Right hindlimb (tissue), 1 donor: ENCODE measurements at regions not wholly inside any gene's neighbourhood (a gene's known extent, or its start where the extent isn't known, plus 50 kb on each side); places are given as distances from the start of the nearest gene placed in this dataset.

Source experiments
- DNase-seq: peaks from one replicate; pipeline ENCODE4 v3.0.0-alpha.2; 2018

DNA sequence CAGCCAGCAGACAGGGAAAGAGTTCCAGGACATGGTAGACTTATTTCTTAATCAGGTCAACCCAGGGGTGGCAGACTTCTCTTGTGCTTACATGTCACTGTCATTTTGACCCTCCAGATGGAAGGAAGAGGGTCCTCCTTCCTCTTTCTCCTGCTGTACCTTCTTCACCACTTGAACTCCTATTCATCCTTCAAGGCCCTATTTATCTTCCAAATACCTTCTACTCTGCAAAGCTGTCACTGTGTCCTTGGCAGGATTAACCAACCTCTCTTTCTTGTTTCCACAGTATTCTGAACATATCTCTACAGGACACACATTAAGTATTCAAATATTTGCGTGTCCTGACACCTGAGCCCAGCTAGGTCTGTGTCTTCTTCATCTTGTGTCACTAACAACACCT, 163.1 kb downstream of the DICER1 start:
- no peak for DNase-seq

- DNase-seq, result no peak
These were observed 165.3 kb downstream of the DICER1 start for GRCh38 chr14:94992046-94992445.

DNA sequence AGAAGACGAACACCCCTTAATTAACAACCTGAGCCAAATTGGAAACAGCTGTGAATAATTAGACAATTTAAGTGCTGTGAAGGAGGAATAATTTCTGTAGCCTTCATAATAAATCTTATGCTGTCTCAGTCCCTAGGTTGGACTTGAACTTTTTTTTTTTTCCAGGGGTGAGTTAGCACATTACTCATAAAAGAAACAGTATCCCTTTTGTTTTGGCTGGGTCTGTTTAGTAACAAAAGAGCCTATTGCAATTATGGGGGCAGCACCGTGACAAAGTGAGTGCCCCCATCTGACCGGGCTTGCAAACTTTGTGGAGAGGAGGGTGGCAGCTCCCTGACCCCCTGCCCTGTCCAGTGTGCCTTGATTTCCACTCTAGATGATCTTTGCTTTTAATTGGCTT, 167.4 kb downstream of the DICER1 start:
- no peak for DNase-seq

- DNase-seq, result no peak
These were observed 167.9 kb downstream of the DICER1 start for GRCh38 chr14:94989417-94989816.

- no peak for DNase-seq
These were observed 169.9 kb downstream of the DICER1 start for GRCh38 chr14:94987409-94987808.

DNA sequence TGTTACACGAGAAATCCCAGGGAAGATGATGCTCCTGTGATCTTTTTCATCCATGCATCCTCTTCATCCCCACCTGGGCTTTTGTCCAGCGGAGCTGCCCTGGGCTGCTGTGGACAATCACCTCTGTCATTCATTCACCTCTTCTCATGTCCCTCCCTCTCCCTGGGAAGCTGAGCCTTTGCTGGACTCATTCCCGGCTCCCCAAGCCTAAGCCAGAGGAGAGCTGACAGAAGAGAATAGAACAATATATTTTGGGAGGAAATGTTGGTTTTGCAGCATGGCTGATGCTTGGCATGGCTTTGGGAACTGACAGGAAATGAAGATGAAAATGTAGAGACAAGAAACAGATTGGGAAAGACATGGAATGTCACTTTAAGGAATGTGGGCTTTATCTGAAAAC, 177.4 kb downstream of the DICER1 start:
- no peak for DNase-seq

- DNase-seq, result no peak
These were observed 180.3 kb downstream of the DICER1 start for GRCh38 chr14:94977016-94977415.

DNA sequence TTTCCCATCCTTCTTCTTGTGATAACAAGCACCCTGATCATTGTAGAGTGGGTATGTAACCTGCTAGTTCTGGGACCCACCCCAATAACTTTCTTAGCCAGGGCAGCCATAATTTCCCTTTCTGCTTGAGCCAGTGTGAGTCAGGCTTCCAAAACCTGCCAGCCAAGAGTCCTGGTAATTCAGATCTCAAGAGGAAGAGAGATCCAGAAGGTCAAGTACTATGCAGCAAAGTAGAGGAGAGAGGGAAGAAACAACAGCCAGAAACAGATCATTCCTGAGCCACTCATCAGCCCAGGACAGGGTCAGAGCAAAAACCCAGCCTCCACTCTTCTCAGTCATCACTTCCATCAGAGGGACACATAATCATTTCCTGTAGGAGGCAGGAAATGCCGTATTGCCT, 182.0 kb downstream of the DICER1 start:
- no peak for DNase-seq

- no peak for DNase-seq
These were observed 182.4 kb downstream of the DICER1 start for GRCh38 chr14:94974893-94975292.

- no peak for DNase-seq
These were observed 182.9 kb downstream of the DICER1 start for GRCh38 chr14:94974422-94974821.

DNA sequence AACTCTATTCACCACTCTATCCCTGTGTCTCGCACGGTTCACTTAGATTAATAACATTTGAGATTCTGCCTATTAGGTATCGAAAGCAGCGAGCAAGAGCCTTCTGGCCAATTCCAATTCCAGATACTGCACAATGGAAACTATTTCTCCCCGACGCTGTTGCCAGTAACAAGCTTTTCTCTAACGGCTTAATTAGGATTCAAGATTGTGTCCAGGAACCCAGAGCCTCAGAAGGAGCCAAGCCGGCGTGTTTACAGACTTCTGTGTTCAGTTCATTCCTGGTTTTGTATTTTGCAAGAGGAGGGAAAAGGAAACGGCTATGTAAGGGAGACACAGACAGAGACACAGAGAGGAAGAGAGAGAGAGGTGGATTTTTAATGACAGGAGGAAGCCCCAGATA, 185.6 kb downstream of the DICER1 start:
- DNase-seq, result peak; percentile 88

DNA sequence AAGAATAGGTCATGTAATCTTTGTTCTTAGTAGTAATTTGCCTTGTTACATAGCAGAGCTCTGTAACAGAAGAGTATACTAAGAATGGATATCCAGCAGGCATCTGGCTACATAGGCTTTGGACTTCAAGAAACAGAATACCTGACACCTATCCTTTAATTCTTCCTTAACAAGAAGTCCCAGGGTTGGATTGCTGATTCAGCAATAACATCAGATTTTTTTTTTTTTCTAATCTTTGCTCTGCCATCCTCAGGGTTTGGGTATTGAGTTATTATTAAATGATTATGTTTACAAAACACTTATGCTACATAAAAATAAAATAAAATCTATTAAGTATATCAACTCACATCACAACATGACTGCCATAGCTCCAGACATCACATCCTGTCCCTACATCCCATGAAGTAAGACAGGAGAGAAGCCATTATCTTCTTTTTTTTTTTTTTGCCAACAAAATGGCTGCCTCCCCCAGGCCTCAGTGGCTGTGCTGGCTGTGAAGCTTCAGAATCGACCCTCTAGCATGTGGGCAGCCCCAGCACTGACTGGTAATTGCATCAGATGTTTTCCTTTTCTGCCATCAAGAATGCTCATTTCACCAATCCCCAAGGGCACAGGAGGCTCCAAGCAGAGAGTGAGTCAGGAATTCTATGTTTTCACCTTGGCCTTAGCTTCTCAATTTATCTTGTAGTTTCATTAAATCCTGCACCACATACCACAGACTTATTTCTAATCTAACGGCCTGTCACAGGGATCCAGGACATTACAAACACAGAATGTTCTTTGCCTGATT, 186.2 kb downstream of the DICER1 start:
- DNase-seq, result peak; percentile 65

- no peak for DNase-seq
These were observed 187.6 kb downstream of the DICER1 start for GRCh38 chr14:94969766-94970165.

- no peak for DNase-seq
These were observed 190.5 kb downstream of the DICER1 start for GRCh38 chr14:94966868-94967267.

DNA sequence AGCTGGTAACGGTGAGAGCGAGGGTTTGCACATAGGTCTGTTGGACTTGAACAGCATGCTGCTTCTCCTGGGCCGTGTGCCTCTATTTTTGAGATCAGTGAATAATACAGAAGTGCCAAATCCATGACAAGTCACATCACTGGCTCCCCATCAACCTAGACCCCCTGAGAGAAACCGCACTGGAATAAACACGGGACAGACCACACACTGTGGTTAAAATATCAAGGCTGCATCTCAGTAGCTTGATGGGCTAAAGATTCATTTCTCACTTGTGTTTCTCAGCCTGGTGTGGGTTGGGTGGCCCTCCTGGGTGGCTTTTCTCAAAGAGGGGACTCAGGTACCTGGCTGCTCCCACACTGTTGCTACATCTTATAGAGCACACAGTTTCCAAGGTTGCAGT, 191.0 kb downstream of the DICER1 start:
- no peak for DNase-seq

DNA sequence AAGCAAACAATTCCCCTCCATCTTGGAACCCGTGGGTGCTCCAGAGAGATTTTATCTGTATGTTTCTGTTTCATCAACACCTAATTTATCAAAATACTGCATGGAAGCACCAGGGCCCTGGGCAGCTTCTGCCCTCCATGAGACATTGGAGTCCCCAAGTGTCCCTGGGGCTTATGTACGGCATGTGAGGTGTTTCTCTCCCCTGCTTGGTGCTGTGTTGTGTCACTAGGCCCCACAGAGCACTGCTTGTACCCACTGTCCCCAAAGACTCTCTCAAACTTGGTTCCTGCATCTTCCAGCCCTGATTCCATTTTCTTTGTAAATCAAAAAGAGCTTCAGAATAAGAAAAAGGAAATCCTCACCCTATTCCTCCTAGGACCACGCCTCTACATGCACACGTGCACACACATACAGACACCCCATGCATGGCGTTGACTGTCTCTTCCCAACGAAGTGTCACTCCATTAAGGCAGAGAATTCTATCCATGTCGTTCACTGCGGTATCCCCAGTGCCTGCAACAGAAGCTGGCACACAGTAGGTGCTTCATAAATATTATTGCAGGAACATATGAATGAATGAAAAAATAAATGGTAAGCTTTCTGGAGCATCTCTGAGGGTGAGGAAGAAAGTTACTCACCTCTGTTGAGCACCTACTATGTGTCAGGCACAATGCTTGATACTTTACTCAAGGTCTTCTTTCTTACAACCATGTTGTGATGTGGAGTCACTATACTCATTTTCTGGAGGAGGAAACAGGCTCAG, 191.6 kb downstream of the DICER1 start:
- DNase-seq, result no peak

GRCh38 chr14:94964931-94965330, 192.4 kb downstream of the DICER1 start:
- DNase-seq, result no peak

DNA sequence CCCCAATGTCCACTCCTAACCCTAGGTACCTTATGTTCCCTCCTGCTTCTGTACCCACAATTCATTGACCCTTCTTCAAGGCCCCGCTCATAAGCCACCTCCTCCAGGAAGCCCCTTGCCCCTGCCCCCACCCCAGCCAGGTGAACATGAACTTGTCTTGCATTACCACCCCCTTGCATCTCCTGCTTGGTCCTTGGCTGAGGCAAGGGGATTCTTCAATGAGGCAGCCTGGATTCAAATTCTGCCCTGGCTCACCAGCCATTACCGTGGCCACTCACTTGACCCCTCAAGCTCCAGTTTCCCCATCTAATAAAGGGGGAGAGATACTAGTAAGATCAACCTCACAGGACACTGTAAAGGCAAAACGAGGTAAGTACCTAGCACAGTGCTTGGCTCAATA, 193.1 kb downstream of the DICER1 start:
- no peak for DNase-seq

DNA sequence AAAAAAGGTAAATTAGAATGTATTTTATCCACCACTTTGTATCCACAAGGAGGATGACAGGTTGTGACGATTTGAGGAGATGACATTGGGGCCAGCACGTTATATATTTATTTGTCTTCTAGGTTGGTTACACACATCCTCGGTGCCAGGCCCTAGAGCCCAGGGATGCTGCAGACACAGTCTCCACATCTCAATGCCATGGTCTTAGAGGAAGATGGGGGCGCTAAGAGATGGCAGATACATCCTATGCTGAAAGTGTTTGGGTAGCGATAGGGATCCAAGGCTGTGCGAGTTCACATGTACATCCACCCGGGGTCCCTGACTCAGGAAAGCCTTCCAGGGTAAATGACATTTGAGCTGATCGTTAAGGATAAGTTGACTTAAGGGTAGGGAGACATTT, 193.1 kb upstream of the GSC start:
- DNase-seq, result no peak

- no peak for DNase-seq
These were observed 192.3 kb upstream of the GSC start for GRCh38 chr14:94962166-94962575.

DNA sequence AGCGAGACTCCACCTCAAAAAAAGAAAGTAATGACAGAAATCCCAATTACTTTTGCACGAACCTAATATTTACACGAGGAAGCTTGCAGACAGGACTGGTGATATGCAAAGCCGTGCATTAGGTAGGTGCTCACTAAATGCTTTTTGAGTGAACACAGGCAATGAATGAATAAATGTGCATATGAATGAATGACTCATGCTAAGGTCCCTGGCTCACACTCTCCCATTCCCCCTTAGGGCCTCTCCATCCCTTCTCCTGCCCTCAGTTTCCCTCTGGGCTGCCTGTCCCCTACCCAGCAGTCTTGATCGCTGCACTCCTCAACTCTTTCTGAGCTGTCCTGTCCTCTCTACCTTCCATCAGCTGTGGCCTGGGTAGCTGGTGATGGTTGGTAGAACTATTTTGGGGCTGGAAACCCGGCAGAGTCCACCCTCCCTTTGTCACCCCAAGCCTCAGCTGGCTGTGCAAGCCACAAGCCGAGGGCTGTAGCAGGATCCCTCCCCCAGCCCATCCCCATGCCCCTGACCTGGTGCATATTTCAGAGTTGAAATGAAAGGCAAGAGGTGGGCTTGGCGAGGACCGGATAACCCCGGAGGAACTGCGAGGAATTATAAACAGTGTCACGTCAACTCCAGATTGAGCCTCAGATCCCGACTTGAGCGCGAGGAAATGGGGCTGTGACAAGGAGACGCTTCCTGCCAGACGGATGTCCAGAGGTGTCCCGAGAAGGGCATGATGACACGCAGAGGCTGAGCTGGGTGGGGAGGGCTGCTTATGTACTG, 191.7 kb upstream of the GSC start:
- DNase-seq, result no peak

DNA sequence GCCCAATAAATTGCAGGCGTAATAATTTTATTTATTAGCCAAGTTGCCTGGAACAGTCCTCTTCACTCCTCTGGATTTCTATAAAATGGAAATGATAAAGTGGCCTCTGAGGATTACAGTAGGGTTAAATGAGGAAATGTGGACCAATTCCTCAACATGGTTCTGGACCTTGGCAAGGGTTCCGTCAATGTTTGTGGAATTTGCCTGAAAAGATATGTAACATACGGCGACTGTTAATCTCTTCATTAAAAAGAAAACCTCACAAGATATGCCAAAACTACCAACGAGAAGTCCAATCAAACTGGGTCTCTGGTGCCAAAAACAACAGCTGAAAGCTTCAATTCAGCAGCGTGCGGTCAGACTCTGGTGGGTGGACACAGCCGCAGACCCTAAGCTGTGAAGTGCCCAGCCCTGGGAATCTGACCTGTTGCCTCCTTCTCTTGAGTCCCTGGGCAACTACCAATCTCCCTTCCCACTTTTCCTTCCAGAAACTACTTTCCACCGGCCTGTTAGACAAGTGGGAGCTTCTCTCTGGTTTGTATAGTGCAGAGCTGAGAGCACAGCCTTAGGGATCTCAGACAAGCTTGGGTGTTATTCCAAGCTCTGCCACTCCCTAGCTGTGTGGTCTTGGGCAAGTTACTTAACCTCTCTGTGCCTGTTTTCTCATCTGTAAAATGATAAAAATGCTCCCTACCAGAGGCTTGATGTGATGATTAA, 190.5 kb upstream of the GSC start:
- no peak for DNase-seq
